Stimulated activated CD8-positive, alpha-beta memory T cell treated with anti-CD3 and anti-CD28 coated beads, Interleukin-4, amount 100 ng/mL, for 48 hours (primary cell): ENCODE measurements at regions not wholly inside any gene's neighbourhood (a gene's known extent, or its start where the extent isn't known, plus 50 kb on each side); places are given as distances from the start of the nearest gene placed in this dataset.
"Not testable (repeated sequence)": the region's sequence is repeated elsewhere in the genome, so short reads cannot be mapped to it uniquely, and the experiment has no call there.

Experiments
- DNase-seq: peaks from one replicate; pipeline ENCODE4 v3.0.0-alpha.2; 2020

DNA sequence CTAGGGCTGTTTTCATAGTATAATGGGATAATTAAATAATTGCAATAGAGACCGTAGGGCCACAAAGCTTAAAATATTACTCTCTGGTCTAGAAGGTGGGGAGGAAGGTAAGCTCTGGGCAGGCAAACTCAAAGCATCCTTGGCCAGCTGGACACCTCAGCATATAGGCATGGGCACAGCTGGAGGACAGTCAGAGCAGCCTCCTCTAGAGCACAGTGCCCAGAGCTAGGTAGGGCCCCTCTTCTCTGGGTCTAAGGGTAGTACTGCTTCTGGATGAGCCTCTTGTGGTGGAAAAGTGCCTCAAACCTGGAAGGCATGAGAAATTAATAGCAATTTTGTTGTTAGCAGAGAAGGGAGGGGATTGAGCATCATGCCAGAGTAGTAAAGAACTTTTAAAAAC is 116.9 kb upstream of the FOXN2 start:
- no peak for DNase-seq

- no peak for DNase-seq
These were observed 116.1 kb upstream of the FOXN2 start for GRCh38 chr2:48198371-48198770.

- no peak for DNase-seq
These were observed 115.4 kb upstream of the FOXN2 start for GRCh38 chr2:48199070-48199469.

DNA sequence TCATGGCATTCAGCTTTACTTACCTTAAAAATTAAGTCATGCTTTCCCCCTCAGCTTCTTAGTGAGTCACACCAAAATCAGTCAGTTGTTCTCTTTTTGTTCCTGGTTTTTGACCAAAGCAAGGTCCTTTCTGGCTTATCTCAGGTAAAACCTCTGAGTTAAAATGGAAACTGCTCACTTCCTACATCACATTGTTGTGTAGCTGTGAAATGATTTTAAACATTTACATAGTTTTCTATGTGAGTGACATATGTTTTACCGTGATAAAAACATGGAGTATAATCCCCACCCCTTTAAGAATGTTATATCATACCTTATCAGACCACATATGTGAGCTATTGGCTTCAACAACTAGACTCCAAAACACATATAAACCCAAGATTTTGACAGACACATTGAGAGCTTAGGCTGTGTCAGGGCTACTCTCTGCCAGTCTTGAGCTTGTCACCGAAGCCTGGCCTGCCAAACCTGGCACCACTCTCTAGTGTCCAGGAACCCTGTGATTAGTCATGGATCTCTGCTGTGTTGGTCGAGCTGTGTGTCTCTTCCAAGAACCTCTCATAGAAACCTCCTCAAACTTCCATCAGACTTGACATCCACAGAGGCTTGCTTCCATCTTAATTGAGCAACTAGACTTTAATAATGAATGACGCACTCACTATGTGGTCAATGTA is 113.7 kb upstream of the FOXN2 start:
- no peak for DNase-seq

DNA sequence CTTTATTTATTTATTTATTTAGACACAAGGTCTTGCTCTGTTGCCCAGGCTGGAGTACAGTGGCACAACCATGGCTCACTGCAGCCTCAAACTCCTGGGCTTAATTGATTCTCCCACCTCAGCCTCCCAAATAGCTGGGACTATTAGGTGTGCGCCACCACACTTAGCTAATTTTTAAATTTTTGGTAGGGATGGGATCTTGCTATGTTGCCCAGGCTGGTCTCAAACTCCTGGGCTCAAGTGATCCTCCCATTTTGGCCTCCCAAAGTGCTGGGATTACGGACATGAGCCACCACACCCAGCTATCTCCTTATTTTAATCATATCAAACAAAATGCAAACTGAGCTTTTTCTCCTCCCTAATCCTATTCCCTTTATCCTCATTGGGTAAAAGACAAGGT is 113.0 kb upstream of the FOXN2 start:
- DNase-seq = not testable (repeated sequence)

- DNase-seq = no peak
These were observed 111.4 kb upstream of the FOXN2 start for GRCh38 chr2:48202863-48203642.

DNA sequence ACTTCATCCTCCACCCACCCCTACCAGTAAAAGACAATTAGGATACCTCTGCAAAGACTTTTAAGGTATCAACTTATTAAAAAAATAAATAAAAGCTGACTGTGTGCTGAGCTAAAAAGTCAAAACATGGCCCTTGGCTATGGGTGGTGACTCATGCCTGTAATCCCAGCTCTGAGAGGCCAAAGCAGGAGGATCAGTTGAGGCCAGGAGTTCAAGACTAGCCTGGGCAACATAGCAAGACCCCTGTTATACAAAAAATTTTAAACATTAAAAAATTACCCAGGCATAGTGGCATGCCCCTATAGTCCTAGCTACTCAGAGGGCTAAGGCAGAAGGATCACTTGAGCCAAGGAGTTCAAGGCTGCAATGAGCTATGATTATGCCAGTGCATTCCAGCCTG is 110.8 kb upstream of the FOXN2 start:
- no peak for DNase-seq

- DNase-seq = no peak
These were observed 109.7 kb upstream of the FOXN2 start for GRCh38 chr2:48204750-48205136.

GRCh38 chr2:48205137-48205798 is 109.2 kb upstream of the FOXN2 start:
- no peak for DNase-seq

- not testable (repeated sequence) for DNase-seq
These were observed 108.3 kb upstream of the FOXN2 start for GRCh38 chr2:48206056-48206656.

- DNase-seq = no peak
These were observed 107.3 kb upstream of the FOXN2 start for GRCh38 chr2:48207201-48207641.

- DNase-seq = no peak
These were observed 106.6 kb upstream of the FOXN2 start for GRCh38 chr2:48207851-48208250.

- DNase-seq = no peak
These were observed 105.1 kb upstream of the FOXN2 start for GRCh38 chr2:48209214-48209885.

DNA sequence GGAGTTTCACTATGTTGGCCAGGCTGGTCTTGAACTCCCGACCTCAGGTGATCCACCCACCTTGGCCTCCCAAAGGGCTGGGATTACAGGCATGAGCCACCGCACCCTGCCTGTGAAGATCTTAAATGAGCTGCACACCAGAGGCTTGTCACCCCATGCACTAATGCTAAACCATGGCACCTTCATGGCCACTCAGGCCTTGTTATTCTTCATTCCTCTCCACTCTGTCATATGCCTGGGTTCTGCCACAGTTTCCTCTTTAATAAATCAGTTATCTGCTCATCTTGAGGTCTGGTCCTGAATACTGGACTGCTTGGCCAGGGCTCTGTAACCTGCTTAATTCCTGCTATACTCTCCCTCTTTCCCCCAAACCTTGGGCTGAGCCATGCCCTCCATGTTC is 104.3 kb upstream of the FOXN2 start:
- no peak for DNase-seq

DNA sequence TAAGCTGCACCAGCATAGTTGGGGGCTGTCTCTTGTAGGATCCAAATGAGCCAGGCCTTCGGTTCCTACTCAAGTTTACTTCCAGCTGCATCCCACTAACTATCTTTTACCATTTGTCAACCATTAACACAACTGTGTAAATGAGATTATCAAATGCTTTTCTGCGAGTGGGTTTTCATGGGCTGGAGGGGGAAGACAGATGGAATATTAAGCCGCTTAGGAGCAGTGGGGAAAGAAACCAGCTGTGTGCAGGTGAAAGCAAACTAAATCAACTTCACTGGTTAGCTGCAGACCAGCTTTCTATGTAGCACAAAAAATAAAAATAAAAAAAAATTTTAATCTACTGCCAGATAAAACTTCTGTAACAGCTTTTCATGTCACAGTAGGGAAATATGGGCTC is 100.8 kb upstream of the FOXN2 start:
- no peak for DNase-seq

- DNase-seq = no peak
These were observed 96.3 kb upstream of the FOXN2 start for GRCh38 chr2:48218169-48218568.

DNA sequence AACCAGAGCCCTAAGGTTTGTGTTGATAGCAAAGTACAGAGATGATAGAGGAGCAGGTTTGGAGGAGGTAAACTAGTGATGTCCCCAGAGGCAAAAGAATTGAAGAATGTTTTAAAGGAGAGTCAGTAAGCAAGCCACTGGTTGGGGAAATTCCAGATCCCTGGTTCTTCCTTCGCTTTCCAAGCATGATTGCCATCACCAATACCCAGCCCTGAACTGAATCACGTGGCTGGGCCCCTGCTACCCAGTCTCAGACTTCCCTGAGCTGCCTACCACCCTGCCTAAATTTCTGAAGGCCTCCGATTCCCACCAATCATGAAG is 95.3 kb upstream of the FOXN2 start:
- DNase-seq = no peak

GRCh38 chr2:48219555-48220436 is 94.7 kb upstream of the FOXN2 start:
- DNase-seq = no peak

DNA sequence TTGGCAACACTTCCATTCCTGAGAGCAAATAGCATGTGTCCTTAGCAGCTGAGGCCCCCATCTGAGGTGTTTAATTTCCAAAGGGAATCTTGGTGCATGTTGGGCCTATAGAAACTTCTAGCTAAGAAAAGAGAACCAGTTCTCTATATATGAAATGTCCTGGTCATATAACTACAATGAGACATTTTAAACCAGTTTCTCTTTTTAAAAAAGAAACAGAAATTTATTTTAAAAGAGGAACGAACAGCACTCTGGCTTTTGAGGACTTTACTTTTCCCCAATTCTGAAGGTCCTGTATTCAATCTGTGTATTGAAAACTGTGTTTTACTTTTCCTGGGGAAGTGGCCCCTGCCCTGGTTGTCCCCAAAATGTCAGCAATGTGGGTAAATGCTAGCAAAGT is 94.0 kb upstream of the FOXN2 start:
- no peak for DNase-seq

DNA sequence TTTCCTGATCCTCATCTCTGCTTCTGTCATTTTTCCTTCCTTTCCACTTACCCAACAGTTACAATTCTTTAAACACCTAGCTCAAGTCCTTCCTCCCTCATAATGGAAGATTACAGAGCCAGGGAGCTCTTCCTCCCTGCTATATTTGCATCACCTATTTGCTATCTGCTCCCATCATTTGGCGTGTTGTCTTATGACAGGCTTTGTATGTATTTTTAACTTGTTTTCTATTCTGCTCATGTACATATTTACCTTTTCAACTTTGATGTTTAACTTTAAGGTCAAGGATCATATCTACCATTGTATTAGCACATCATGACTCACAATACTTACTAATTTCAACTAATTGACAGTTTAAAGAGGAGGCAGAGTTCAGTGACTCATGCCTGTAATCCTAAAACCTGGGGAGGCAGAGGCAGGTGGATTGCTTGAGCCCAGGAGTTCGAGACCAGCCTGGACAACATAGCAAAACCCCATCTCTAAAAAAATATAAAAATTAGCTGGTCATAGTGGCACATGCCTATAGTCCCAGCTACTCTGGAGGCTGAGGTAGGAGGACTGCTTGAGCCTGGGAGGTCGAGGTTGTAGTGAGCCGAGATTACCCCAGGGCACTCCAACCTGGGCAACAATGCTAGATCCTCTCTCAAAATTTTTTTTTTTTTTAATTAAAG is 92.5 kb upstream of the FOXN2 start:
- DNase-seq = no peak

DNA sequence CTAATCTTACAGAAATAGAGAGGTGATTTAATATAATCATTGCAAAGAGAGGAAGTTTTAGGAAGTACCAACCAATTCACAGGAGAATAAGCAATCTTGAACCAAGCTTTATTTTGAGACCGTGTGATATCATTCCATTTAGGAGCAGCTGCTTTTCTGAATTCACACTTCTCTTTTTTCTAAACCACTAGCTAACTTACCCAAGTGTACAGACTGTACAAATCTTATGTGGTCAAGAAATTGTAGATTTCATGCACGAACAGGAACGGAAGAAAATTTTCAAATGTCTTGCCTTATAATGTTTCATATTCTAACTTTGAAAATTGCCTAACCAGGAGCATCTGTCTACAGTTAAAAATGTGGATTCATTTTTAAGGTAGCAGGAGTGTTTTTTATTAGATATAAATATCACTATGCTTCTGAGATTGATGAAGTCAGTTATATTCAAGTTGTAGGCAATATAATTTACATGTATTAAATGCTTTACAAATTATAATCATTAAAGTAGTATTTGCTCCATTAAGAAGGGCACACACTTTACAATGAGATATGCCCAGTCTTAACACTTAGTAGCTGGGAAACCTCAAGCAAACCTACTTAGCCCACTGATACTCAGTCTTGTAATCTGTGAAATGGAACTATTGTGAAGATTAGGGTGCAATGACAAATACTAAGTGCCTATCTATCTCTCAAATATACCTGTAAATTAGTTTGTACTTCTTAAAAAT is 86.7 kb upstream of the FOXN2 start:
- DNase-seq = no peak
